Right ventricle myocardium superior (tissue), 1 donor: ENCODE measurements at regions not wholly inside any gene's neighbourhood (a gene's known extent, or its start where the extent isn't known, plus 50 kb on each side); places are given as distances from the start of the nearest gene placed in this dataset.

ENCODE experiments used
- ATAC-seq: fragments of 200-7000 bp; cut with Tn5 transposase; one replicate; pipeline ENCODE4 v1.9.1; 2020; ENCODE audit warnings: mild to moderate bottlenecking; ENCODE audit not compliant: poor library complexity
- DNase-seq: peaks from one replicate; pipeline ENCODE4 v3.0.0-alpha.2; 2020
- intact Hi-C: fragments of 100-400 bp; cut with DNase I; formaldehyde crosslinking; loops from one replicate; pipeline ENCODE4 v1.11.2; 2022
- donor health status: DM: no; HTN: yes; CAD: no; lungs with severe emphysema.

- intact Hi-C loops, result loop anchor here (10.0 kb wide), 1 partner anchor 58 kb away; no protein-coding TSS in a partner anchor
- ATAC-seq (peak; percentile 15), DNase-seq (no peak)
Observed at GRCh38 chr1:201692555-201693394, 136.2 kb upstream of the IPO9 start.

- intact Hi-C loops, result loop anchor here (10.0 kb wide), 1 partner anchor 59 kb away; no protein-coding TSS in a partner anchor
- no peak for ATAC-seq
Observed at GRCh38 chr1:201693890-201694607, 134.9 kb upstream of the IPO9 start.

GRCh38 chr1:201694608-201695335 is 134.2 kb upstream of the IPO9 start:
- intact Hi-C loops, result loop anchor here (10.0 kb wide), 1 partner anchor 60 kb away; no protein-coding TSS in a partner anchor
- ATAC-seq (no peak), DNase-seq (no peak)

More at GRCh38 chr1:201693890-201694607, 134.9 kb upstream of the IPO9 start:
- DNase-seq, result no peak

GRCh38 chr1:201695607-201696006 is 133.3 kb upstream of the IPO9 start:
- intact Hi-C loops, result loop anchor here (10.0 kb wide), 1 partner anchor 61 kb away; no protein-coding TSS in a partner anchor
- DNase-seq (no peak), ATAC-seq (peak; percentile 3)

GRCh38 chr1:201696217-201696761 is 132.7 kb upstream of the IPO9 start:
- DNase-seq (peak; percentile 93), ATAC-seq (peak; percentile 90)
- intact Hi-C loops, result loop anchor here (10.0 kb wide), 1 partner anchor 61 kb away; no protein-coding TSS in a partner anchor

- DNase-seq, result no peak
- ATAC-seq, result no peak
- intact Hi-C loops, result loop anchor here (10.0 kb wide), 1 partner anchor 62 kb away; no protein-coding TSS in a partner anchor
Observed at GRCh38 chr1:201697174-201697573, 131.8 kb upstream of the IPO9 start.

- ATAC-seq (no peak), DNase-seq (no peak)
- intact Hi-C loops, result loop anchor here (2.0 kb wide), 1 partner anchor 143 kb away; no protein-coding TSS in a partner anchor
Observed at GRCh38 chr1:201701831-201702230, 127.1 kb upstream of the IPO9 start.

GRCh38 chr1:201702936-201703335 is 126.0 kb upstream of the IPO9 start:
- DNase-seq (no peak), ATAC-seq (peak; percentile 63)
- intact Hi-C loops, result loop anchor here (2.0 kb wide), 1 partner anchor 144 kb away; no protein-coding TSS in a partner anchor

- intact Hi-C loops, result loop anchor here (2.0 kb wide), 1 partner anchor 145 kb away; no protein-coding TSS in a partner anchor
- peak; percentile 90 for DNase-seq
Observed at GRCh38 chr1:201703621-201704438, 125.1 kb upstream of the IPO9 start.

GRCh38 chr1:201704439-201704792 is 124.5 kb upstream of the IPO9 start:
- no peak for ATAC-seq

More at GRCh38 chr1:201703621-201704438, 125.1 kb upstream of the IPO9 start:
- peak; percentile 90 for ATAC-seq

GRCh38 chr1:201705389-201705788 is 123.6 kb upstream of the IPO9 start:
- ATAC-seq (no peak), DNase-seq (no peak)
- intact Hi-C loops, result no loop called here

More at GRCh38 chr1:201704439-201704792, 124.5 kb upstream of the IPO9 start:
- DNase-seq, result no peak
- intact Hi-C loops, result no loop called here

- ATAC-seq (no peak), DNase-seq (no peak)
- intact Hi-C loops, result no loop called here
Observed at GRCh38 chr1:201706109-201706508, 122.8 kb upstream of the IPO9 start.

GRCh38 chr1:201707027-201707426 is 121.9 kb upstream of the IPO9 start:
- intact Hi-C loops, result no loop called here
- ATAC-seq (no peak), DNase-seq (no peak)

GRCh38 chr1:201707656-201708055 is 121.3 kb upstream of the IPO9 start:
- intact Hi-C loops, result loop anchor here (2.0 kb wide), 1 partner anchor 85 kb away; no protein-coding TSS in a partner anchor
- ATAC-seq, result no peak
- DNase-seq, result no peak

- DNase-seq, result no peak
- peak; percentile 5 for ATAC-seq
- intact Hi-C loops, result loop anchor here (2.0 kb wide), 1 partner anchor 85 kb away; no protein-coding TSS in a partner anchor
Observed at GRCh38 chr1:201708085-201708512, 120.9 kb upstream of the IPO9 start.

GRCh38 chr1:201708691-201709090 is 120.3 kb upstream of the IPO9 start:
- DNase-seq (no peak), ATAC-seq (no peak)
- intact Hi-C loops, result loop anchor here (2.0 kb wide), 1 partner anchor 84 kb away; no protein-coding TSS in a partner anchor
